Lower lobe of right lung (tissue), 2 donors: ENCODE measurements at regions not wholly inside any gene's neighbourhood (a gene's known extent, or its start where the extent isn't known, plus 50 kb on each side); places are given as distances from the start of the nearest gene placed in this dataset.

Experiments used
- ATAC-seq, 2 donors: fragments of 200-7000 bp; cut with Tn5 transposase; one replicate each; pipeline ENCODE4 v1.9.1; 2020 to 2022; ENCODE audit warnings: mild to moderate bottlenecking in 2 of 2, moderate library complexity in 2 of 2
- DNase-seq: peaks from one replicate; pipeline ENCODE4 v3.0.0-alpha.2; 2020
- H3K27ac ChIP-seq: fragments of 200-600 bp; one replicate; pipeline ENCODE4 v1.8.0; 2022
- H3K27me3 ChIP-seq: fragments of 200-600 bp; one replicate; pipeline ENCODE4 v1.8.0; 2022; ENCODE audit warnings: low read depth
- H3K36me3 ChIP-seq: fragments of 200-600 bp; one replicate; pipeline ENCODE4 v1.8.0; 2022; ENCODE audit warnings: mild to moderate bottlenecking
- H3K4me1 ChIP-seq: fragments of 200-600 bp; one replicate; pipeline ENCODE4 v1.8.0; 2022
- H3K4me3 ChIP-seq: fragments of 200-600 bp; one replicate; pipeline ENCODE4 v1.8.0; 2022; ENCODE audit warnings: mild to moderate bottlenecking
- H3K9me3 ChIP-seq: fragments of 200-600 bp; one replicate; pipeline ENCODE4 v1.8.0; 2022
- CTCF ChIP-seq: fragments of 200-600 bp; IDR thresholded peaks from one replicate; pipeline ENCODE4 v1.8.0; 2022; ENCODE audit warnings: antibody characterized with exemption, mild to moderate bottlenecking
- intact Hi-C: fragments of 100-400 bp; cut with DNase I; formaldehyde crosslinking; loops from one replicate; pipeline ENCODE4 v1.11.0; 2022
- donor health status: DM: no; HTN: yes; CAD: no; lungs with severe emphysema.

- Histone ChIP-seq H3K4me1 (no peaks in the 10 kb centered on the region), H3K27ac (no peak overlapping the region), H3K9me3 (no peaks in the 10 kb centered on the region), H3K4me3 (no peak overlapping the region), H3K27me3 (no peaks in the 10 kb centered on the region), H3K36me3 (no peaks in the 10 kb centered on the region)
- DNase-seq (no peak), ATAC-seq (no peak)
- TF ChIP-seq CTCF = no peak
- intact Hi-C loops = no loop called here
Measured at GRCh38 chr4:174137698-174138097, 145.8 kb downstream of the FBXO8 start.

- H3K4me1 ChIP-seq = no peaks in the 10 kb centered on the region
- no peak for DNase-seq
- no peaks in the 10 kb centered on the region for H3K27me3 ChIP-seq
- ATAC-seq = no peak
- intact Hi-C loops = no loop called here
- no peaks in the 10 kb centered on the region for H3K36me3 ChIP-seq
- no peaks in the 10 kb centered on the region for H3K9me3 ChIP-seq
- no peak for TF ChIP-seq CTCF
- H3K27ac ChIP-seq = no peak overlapping the region
- H3K4me3 ChIP-seq = peak overlapping the region; percentile 12
Measured at GRCh38 chr4:174135936-174136406, 147.5 kb downstream of the FBXO8 start.

- Histone ChIP-seq H3K4me3 (peak overlapping the region; percentile 12), H3K36me3 (no peaks in the 10 kb centered on the region), H3K27ac (no peak overlapping the region), H3K4me1 (no peaks in the 10 kb centered on the region), H3K9me3 (no peaks in the 10 kb centered on the region), H3K27me3 (no peaks in the 10 kb centered on the region)
- no peak for ATAC-seq
- DNase-seq = no peak
- TF ChIP-seq CTCF = no peak
- intact Hi-C loops = no loop called here
Measured at GRCh38 chr4:174135530-174135929, 147.9 kb downstream of the FBXO8 start.

GRCh38 chr4:174134361-174134760 lies 149.1 kb downstream of the FBXO8 start:
- Histone ChIP-seq H3K4me3 (no peak overlapping the region), H3K9me3 (no peaks in the 10 kb centered on the region), H3K27ac (no peak overlapping the region), H3K36me3 (no peaks in the 10 kb centered on the region), H3K27me3 (no peaks in the 10 kb centered on the region), H3K4me1 (no peaks in the 10 kb centered on the region)
- DNase-seq (no peak), ATAC-seq (no peak)
- intact Hi-C loops = no loop called here
- TF ChIP-seq CTCF = no peak

- intact Hi-C loops = no loop called here
- no peak for ATAC-seq
- H3K4me1 ChIP-seq = no peaks in the 10 kb centered on the region
- H3K9me3 ChIP-seq = no peaks in the 10 kb centered on the region
- no peak overlapping the region for H3K4me3 ChIP-seq
- no peak for DNase-seq
- H3K27me3 ChIP-seq = no peaks in the 10 kb centered on the region
- no peaks in the 10 kb centered on the region for H3K36me3 ChIP-seq
- H3K27ac ChIP-seq = no peak overlapping the region
- TF ChIP-seq CTCF = no peak
Measured at GRCh38 chr4:174133551-174133950, 149.9 kb downstream of the FBXO8 start.

- TF ChIP-seq CTCF = no peak
- ATAC-seq (no peak), DNase-seq (no peak)
- Histone ChIP-seq H3K36me3 (no peaks in the 10 kb centered on the region), H3K27ac (no peak overlapping the region), H3K9me3 (no peaks in the 10 kb centered on the region), H3K4me1 (no peaks in the 10 kb centered on the region), H3K4me3 (no peak overlapping the region), H3K27me3 (no peaks in the 10 kb centered on the region)
- intact Hi-C loops = no loop called here
Measured at GRCh38 chr4:174131901-174132300, 151.6 kb downstream of the FBXO8 start.
